ENCODE measurements at regions not wholly inside any gene's neighbourhood (a gene's known extent, or its start where the extent isn't known, plus 50 kb on each side); places are given as distances from the start of the nearest gene placed in this dataset.

- H2AFZ ChIP-seq (ENCODE audit: low read length): no peak overlapping the region
- DNase-seq (ENCODE audit: low spot score): no peak
- no peak overlapping the region for H3K9ac ChIP-seq (ENCODE audit: insufficient read depth, low read depth, low read length)
- H4K20me1 ChIP-seq (ENCODE audit: insufficient read depth, low read length): no peaks in the 10 kb centered on the region
- no peaks in the 10 kb centered on the region for H3K4me1 ChIP-seq (ENCODE audit: insufficient read depth, low read length)
- WGBS (ENCODE audit: low lambda C conversion rate): 0% methylated on average over 1 of the region's 1 CpG
- H3K36me3 ChIP-seq (replicated peaks in 1 of 2; ENCODE audit: control insufficient read depth in 1 of 2, insufficient read depth in 2 of 2, low read length in 2 of 2): no peaks in the 10 kb centered on the region
- no peak overlapping the region for H3K4me2 ChIP-seq (ENCODE audit: low read depth, low read length)
- H3K9me3 ChIP-seq (ENCODE audit: low read length): no peaks in the 10 kb centered on the region
- CTCF ChIA-PET (ENCODE audit: low intra/inter-chr PET ratio, low total read pairs): no interaction called here
- H3K79me2 ChIP-seq (ENCODE audit: insufficient read depth, low read length): no peaks in the 10 kb centered on the region
- no peak for FAIRE-seq
- no TSS peak for BruUV-seq (replicated peaks)
- in situ Hi-C loops (cut with HindIII; ENCODE audit: extremely low pct_ligation_motif_present, low pct_unique_long_range_greater_than_20kb): no loop called here
- POLR2A ChIA-PET: no interaction called here
- H3K4me3 ChIP-seq (replicated peaks in 1 of 3; ENCODE audit: insufficient read depth in 1 of 3, low read depth in 2 of 3, low read length in 3 of 3): no peak overlapping the region
- no peak for ATAC-seq
- no peaks in the 10 kb centered on the region for H3K27me3 ChIP-seq (ENCODE audit: control insufficient read depth in 1 of 2, insufficient read depth in 2 of 2, low read length in 2 of 2)
- intact Hi-C loops (cut with micrococcal nuclease; ENCODE audit: unreplicated experiment): no loop called here
- H3K27ac ChIP-seq (ENCODE audit: extremely low read length, insufficient read depth, low read length): no peak overlapping the region
- no peak for TF ChIP-seq ZNF775 (CRISPR knock-in tag; IDR thresholded peaks at IDR 0.05; ENCODE audit: borderline replicate concordance)
- no peak for TF ChIP-seq TFAP4 (IDR thresholded peaks at IDR 0.05; ENCODE audit: borderline replicate concordance, low read depth)
- no peak for TF ChIP-seq ZBTB37 (CRISPR knock-in tag; IDR thresholded peaks at IDR 0.05)
- no peak for TF ChIP-seq ZNF224 (CRISPR knock-in tag; IDR thresholded peaks at IDR 0.05)
- no peak for TF ChIP-seq POGZ (CRISPR knock-in tag; IDR thresholded peaks at IDR 0.05)
- no peak for TF ChIP-seq CENPX (CRISPR knock-in tag; IDR thresholded peaks at IDR 0.05)
- TF ChIP-seq ZNF441 (CRISPR knock-in tag; IDR thresholded peaks at IDR 0.05; ENCODE audit: borderline replicate concordance): no peak
- TF ChIP-seq ZBTB7B (CRISPR knock-in tag; IDR thresholded peaks at IDR 0.05): no peak
- no peak for TF ChIP-seq ZBED4 (CRISPR knock-in tag; IDR thresholded peaks at IDR 0.05; ENCODE audit: borderline replicate concordance)
- TF ChIP-seq ZHX1 (CRISPR knock-in tag; IDR thresholded peaks at IDR 0.05; ENCODE audit: low read depth): no peak
- TF ChIP-seq ZNF770 (CRISPR knock-in tag; IDR thresholded peaks at IDR 0.05): no peak
- no peak for TF ChIP-seq ZNF34 (CRISPR knock-in tag; IDR thresholded peaks at IDR 0.05; ENCODE audit: borderline replicate concordance)
These were observed 156.6 kb downstream of the SYT10 start for GRCh38 chr12:33283054-33283453.
